GM12872 (cell line): ENCODE measurements at regions not wholly inside any gene's neighbourhood (a gene's known extent, or its start where the extent isn't known, plus 50 kb on each side); places are given as distances from the start of the nearest gene placed in this dataset.

ENCODE experiments used
- CTCF ChIP-seq: IDR thresholded peaks from 3 replicates; pipeline ENCODE4 v1.5.1; 2011; ENCODE audit warnings: low read depth, mild to moderate bottlenecking, low read length, moderate library complexity; ENCODE audit not compliant: insufficient read depth

- TF ChIP-seq CTCF: no peak
Observed at GRCh38 chr2:241931084-241931975, 61.8 kb downstream of the RTP5 start.

GRCh38 chr2:241931976-241932898, 62.7 kb downstream of the RTP5 start:
- no peak for TF ChIP-seq CTCF

GRCh38 chr2:241932899-241933178, 63.3 kb downstream of the RTP5 start:
- TF ChIP-seq CTCF: no peak

- TF ChIP-seq CTCF: no peak
Observed at GRCh38 chr2:241933179-241933911, 63.8 kb downstream of the RTP5 start.

- no peak for TF ChIP-seq CTCF
Observed at GRCh38 chr2:241935314-241935713, 65.8 kb downstream of the RTP5 start.

GRCh38 chr2:241935774-241936173, 66.2 kb downstream of the RTP5 start:
- no peak for TF ChIP-seq CTCF
